Renal pelvis (tissue), 1 donor: ENCODE measurements at regions not wholly inside any gene's neighbourhood (a gene's known extent, or its start where the extent isn't known, plus 50 kb on each side); places are given as distances from the start of the nearest gene placed in this dataset.
A peak's percentile ranks its signal among the peaks of the same experiment; 100 is the strongest.

Experiments
- DNase-seq: peaks from one replicate; pipeline ENCODE4 v3.0.0-alpha.2; 2013

DNA sequence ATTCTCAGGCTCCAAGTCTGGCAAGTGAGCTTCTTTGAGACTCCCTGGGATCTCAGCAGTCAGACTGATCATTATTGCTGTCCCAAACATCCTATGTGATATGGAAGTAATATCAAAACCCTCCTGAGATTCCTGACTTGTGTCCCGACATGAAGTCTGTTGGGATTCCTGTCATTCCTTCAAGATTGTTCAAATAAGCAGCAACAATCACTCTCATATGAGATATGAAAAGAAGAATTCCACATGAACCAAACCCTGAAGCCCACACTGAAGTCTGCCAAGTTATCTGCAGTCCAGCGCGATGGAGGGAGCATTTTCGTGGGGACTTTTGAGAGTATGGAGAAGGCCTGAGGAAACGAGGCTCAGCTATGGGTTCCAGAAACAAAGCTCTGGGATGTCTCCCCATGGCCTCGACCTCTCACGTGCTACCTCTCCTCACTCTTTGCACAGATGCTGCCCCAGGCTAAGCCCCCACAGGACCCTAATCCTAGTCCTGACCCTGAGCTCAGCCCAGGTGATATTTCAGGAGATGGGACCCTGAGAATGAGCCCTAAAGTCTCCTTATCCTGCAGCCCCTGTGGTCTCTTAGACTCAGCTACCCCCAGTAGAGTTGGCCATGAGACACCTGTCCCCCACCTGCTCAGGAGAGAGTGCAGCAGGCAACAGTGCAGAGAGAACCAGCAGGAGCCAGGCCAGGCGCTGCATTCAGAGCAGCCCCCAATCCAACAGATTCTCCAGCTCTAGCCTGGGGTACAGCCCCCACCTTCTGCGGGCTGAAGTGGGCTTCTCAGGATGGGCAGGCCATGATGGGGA, 100.2 kb downstream of the GGTLC2 start:
- DNase-seq, result no peak

- no peak for DNase-seq
These were observed 101.0 kb downstream of the GGTLC2 start for GRCh38 chr22:22745225-22746060.

GRCh38 chr22:22746061-22746962, 101.9 kb downstream of the GGTLC2 start:
- DNase-seq, result no peak

DNA sequence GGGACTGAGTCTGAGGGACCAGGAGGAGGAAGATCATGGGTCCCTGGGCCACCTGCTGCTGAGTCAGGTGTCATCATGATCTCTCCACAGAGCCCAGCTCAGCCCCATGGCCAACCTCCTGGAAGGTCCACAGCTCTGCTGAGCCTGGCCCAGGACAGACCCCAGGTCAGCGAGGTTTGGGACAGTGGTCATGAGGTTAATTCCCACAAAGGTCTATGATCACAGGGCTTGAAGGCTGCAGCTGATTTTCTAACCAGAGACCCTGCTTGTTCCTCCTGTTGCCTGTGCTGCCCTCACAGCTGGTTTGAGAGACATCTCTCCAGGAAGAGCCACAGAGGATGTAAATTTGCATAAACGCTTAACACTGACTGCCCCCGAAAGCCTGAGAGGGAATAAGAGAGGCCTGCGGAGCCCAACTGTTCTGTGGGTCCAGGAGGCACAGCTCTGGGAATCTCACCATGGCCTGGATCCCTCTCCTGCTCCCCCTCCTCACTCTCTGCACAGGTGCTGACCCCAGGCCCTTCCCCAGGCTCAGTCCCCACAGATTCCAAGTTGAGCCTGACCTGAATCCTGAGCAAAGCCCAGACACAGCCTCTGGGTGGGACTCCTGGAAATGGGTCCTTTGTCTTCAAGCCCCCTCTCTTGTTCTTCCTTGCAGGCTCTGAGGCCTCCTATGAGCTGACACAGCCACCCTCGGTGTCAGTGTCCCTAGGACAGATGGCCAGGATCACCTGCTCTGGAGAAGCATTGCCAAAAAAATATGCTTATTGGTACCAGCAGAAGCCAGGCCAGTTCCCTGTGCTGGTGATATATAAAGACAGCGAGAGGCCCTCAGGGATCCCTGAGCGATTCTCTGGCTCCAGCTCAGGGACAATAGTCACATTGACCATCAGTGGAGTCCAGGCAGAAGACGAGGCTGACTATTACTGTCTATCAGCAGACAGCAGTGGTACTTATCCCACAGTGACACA, 102.8 kb downstream of the GGTLC2 start:
- DNase-seq, result no peak

GRCh38 chr22:22748297-22748743, 103.9 kb downstream of the GGTLC2 start:
- DNase-seq, result peak; percentile 26

DNA sequence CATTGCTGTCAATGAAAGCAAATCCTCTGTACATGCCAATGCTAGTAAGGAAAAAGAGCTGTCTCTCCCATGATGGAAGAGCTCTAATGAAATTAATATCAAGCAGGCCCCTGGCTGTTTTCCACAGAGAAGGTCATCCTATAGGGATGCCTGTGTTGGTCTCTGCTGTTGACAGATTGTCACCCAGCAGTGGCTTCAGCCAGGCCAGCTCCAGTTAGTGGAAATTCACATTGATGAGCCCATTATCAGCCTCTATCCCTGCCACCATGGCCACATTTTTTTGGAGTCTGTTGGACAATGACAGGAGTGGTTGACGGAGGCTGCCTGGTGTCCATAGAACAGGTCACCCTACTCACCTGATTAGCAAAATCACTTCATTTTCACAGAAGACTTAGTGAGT, 104.3 kb downstream of the GGTLC2 start:
- no peak for DNase-seq

DNA sequence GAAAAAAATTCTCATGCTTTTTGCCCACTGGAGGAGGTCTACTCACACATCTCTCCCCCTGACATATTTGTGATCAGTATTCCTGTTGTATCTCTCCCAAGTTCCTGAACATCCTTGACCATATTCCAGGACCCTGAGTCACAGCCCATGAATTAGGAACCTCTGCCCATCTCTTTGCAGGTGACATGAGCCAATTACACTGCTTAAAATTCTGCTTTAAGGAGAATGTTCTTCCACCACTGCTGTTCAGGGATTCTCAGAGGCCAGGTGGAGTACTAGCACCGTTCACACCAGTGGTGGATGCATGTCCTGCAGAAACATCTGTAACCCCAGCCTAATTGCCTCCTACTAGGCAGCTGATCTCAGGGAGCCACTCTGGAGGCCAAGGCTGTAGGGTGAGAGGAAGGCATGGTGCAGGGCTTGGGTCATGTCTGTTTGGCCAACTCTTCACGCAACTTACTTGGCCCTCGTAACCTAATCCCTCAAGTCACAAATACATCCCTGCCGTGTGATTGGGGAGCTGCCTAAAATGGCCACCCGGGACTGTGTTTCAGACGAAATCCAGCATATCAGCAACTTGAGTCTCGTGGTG, 104.8 kb downstream of the GGTLC2 start:
- DNase-seq, result no peak

DNA sequence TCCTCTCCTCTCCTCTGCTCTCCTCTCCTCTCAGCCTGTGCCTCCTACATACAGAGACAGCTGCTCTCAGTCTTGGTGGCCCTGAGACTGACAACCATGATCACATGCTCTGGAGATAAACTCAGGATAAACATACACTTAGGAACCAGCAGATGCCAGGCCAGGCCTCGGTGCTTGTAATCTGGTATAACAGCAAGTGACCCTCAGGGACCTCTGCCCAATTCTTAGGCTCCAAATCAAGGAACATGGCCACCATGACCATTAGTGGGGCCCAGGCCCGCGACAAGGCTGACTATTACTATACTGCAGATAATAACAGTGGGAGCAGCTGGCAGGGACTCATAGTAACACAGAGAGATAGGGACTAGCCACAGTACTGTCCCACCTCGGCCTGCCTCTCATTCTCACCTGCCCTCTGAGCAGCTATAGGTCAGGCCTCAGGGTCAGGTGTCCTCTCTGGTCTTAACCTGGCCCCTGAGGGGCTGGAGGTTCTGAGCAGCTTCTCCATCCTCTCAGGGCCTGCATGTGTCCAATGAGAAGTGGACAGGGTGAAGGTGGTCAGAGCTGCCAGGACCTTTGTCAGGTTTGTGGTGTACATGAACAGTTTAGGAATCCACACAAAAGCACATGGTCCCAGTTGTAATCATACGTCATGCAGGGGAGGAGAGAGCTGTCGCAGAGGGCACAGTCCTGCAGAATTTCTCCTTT, 106.1 kb downstream of the GGTLC2 start:
- DNase-seq, result no peak

DNA sequence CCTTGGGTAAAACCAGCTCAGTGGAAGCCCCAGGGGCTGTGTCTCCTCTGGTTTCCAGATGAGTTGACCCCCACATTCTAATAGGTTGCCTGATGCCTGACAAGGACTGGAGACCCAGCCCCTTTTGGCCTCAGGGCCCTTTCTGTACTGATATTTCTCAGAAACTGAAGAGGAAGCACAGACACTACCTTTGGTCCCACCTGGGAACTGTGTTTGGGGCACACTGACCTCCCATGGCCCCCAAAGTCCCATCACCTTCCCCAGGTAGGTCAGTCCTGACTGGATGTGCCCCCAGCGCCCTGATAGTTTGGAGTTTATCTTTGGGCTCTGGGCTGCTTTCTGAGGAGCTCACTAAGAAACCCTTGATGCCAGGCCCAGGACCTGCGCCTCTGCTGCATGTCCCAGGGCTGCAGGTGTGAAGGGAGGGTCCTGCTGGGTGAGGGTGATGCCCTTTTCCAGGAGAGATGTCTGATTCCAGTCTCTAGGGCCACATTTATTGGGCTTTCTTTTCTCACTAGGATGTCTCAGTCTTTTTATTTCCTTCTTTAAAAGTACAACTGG, 106.7 kb downstream of the GGTLC2 start:
- no peak for DNase-seq

DNA sequence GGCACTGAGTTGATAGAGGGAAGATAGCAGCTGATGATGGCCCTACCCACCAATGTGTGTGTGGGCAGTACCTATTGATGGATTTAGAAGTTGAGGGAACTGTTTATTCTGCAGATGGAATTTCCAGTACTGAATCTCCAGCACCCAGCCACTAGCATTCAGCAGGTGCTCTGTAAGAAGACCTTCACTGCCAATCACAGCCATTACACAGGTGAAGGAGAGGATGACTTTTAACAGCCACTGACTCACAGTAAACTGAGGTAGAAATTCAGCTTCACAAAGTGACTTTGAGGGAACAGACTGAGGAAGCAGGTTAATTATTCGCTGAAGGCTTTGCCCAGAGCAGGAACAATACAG, 107.8 kb downstream of the GGTLC2 start:
- DNase-seq, result no peak

DNA sequence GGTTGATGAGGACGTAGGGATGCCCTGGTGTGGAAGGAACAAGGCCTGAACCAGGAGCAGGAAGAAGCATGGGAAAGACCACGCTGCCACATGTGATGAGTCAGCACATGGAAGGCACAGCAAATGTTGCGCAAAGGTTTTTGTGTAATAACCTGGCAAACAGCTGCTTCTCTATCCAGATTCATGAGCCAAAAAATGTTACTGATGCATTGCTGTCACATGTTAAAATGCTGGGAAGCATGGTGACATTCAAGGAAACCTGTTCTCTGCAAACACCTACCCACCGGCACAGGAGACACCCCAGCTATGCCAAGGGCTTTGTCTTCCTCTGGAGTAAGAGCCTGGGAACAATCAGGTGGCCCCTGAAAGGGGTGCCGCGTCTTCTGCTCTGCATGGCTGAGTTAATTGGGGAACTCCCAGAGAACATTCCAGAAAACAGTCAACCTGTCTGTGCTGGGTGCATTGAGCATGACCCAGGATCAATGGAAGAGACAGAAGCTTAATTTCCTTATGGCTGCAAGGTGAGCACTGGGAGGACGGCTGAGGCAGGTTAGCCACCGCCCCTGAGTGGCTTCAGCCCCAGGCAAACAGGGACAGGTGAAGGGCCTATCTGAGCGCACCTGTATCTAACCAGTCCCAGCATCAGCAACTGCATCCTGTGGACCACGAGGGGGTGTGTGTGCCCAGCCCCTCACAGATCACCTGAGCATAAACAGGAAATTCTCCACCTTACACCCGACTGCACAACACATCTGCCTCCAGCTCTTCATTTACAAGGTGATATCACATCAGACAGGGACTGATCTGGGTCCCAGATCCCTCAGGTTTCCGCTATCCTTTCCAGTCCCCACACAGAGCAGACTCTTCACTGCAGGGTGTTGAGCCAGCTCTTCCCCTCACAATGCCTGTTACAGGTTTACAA, 108.4 kb downstream of the GGTLC2 start:
- DNase-seq, result no peak

- peak; percentile 20 for DNase-seq
These were observed 109.3 kb downstream of the GGTLC2 start for GRCh38 chr22:22753526-22754267.

GRCh38 chr22:22754268-22754657, 109.8 kb downstream of the GGTLC2 start:
- DNase-seq, result no peak

GRCh38 chr22:22754961-22755777, 110.8 kb downstream of the GGTLC2 start:
- DNase-seq, result no peak

- no peak for DNase-seq
These were observed 111.3 kb downstream of the GGTLC2 start for GRCh38 chr22:22755778-22756100.

DNA sequence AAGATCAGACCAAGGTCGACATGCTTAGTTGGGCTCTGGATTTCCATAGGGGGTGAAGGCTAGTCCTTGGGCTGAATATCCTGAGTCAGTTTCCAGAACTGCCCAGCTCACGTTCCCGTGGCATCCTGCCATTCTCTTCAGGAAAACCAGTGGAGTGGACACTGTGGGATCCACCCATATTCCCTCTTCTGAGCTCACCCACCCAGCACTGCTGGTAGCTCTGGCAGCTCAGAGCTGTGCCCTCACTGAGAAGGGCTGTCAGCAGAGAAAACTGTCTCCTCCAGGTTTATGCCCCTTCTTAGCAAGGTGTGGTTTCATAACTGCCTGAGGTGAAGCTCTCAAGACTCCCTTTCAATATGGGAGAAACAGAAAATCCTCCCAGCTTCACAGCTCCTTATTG, 111.7 kb downstream of the GGTLC2 start:
- no peak for DNase-seq
